OCI-LY3 (cell line): ENCODE measurements at regions not wholly inside any gene's neighbourhood (a gene's known extent, or its start where the extent isn't known, plus 50 kb on each side); places are given as distances from the start of the nearest gene placed in this dataset.

Experiments used
- H2AFZ ChIP-seq: fragments of 200-600, 300-600 bp; shearing (Covaris generic); 2 replicates; pipeline ENCODE4 v1.6.0; 2014; ENCODE audit warnings: antibody characterized with exemption, low read depth, low read length
- H3K27ac ChIP-seq: fragments of 200-600, 300-600 bp; sonication (generic); 2 replicates; pipeline ENCODE4 v1.5.1; 2014; ENCODE audit warnings: mild to moderate bottlenecking, low read length, moderate library complexity, mixed read lengths
- H3K27me3 ChIP-seq: fragments of 200-600, 300-600 bp; sonication (generic); 2 replicates; pipeline ENCODE4 v1.6.1; 2014; ENCODE audit warnings: low read depth, low read length, mixed read lengths
- H3K36me3 ChIP-seq: fragments of 200-600, 300-600 bp; sonication (generic); replicated peaks from 2 replicates; pipeline ENCODE3; 2014; ENCODE audit warnings: low read depth, low read length, mixed read lengths
- H3K4me1 ChIP-seq: fragments of 300-600, 200-600 bp; sonication (generic); 2 replicates; pipeline ENCODE4 v1.6.1; 2014; ENCODE audit warnings: low read length, mixed read lengths
- H3K4me2 ChIP-seq: fragments of 200-600, 300-600 bp; sonication (generic); 2 replicates; pipeline ENCODE4 v1.6.1; 2014; ENCODE audit warnings: low read length, mixed read lengths
- H3K4me3 ChIP-seq: fragments of 300-600, 200-600 bp; sonication (generic); 2 replicates; pipeline ENCODE4 v1.5.1; 2014; ENCODE audit warnings: antibody characterized with exemption, mild to moderate bottlenecking, low read length, moderate library complexity
- H3K79me2 ChIP-seq: fragments of 300-600, 200-600 bp; shearing (Covaris generic); 2 replicates; pipeline ENCODE4 v1.6.1; 2014; ENCODE audit warnings: mild to moderate bottlenecking, low read length, mixed read lengths
- H3K9ac ChIP-seq: fragments of 300-600, 200-600 bp; shearing (Covaris generic); 2 replicates; pipeline ENCODE4 v1.6.0; 2014; ENCODE audit warnings: mild to moderate bottlenecking, low read length, moderate library complexity
- H3K9me3 ChIP-seq: fragments of 200-600, 300-600 bp; shearing (Covaris generic); 2 replicates; pipeline ENCODE4 v1.6.1; 2014; ENCODE audit warnings: low read length, mixed read lengths; ENCODE audit not compliant: insufficient read depth
- H4K20me1 ChIP-seq: fragments of 200-600, 300-600 bp; sonication (generic); 2 replicates; pipeline ENCODE4 v1.6.1; 2016; ENCODE audit warnings: low read length, mixed read lengths; ENCODE audit not compliant: insufficient read depth
- CTCF ChIP-seq: fragments of 200-600, 300-600 bp; sonication (generic); IDR thresholded peaks from 2 replicates; pipeline ENCODE4 v1.5.1; 2014; ENCODE audit warnings: antibody characterized with exemption, low read length, low read depth
- EZH2phosphoT487 ChIP-seq: fragments of 200-600 bp; shearing (Covaris generic); IDR thresholded peaks from 2 replicates; pipeline ENCODE4 v1.6.1; 2018; ENCODE audit warnings: antibody characterized with exemption, mixed run types, low read depth

- Histone ChIP-seq H3K9me3 (no peaks in the 10 kb centered on the region), H3K4me1 (no peaks in the 10 kb centered on the region), H3K36me3 (no peaks in the 10 kb centered on the region), H3K27ac (no peak overlapping the region), H3K9ac (no peak overlapping the region), H3K79me2 (no peaks in the 10 kb centered on the region), H2AFZ (no peak overlapping the region), H4K20me1 (no peaks in the 10 kb centered on the region), H3K4me2 (no peak overlapping the region), H3K27me3 (no peaks in the 10 kb centered on the region), H3K4me3 (no peak overlapping the region)
- TF ChIP-seq CTCF = no peak
Measured at GRCh38 chr4:115711575-115711974, 598.2 kb upstream of the NDST4 start.

- H4K20me1 ChIP-seq = no peaks in the 10 kb centered on the region
- no peaks in the 10 kb centered on the region for H3K27me3 ChIP-seq
- no peak overlapping the region for H3K27ac ChIP-seq
- TF ChIP-seq CTCF = no peak
- TF ChIP-seq EZH2phosphoT487 = no peak
- no peak overlapping the region for H2AFZ ChIP-seq
- H3K36me3 ChIP-seq = no peaks in the 10 kb centered on the region
- H3K9ac ChIP-seq = no peak overlapping the region
- H3K4me3 ChIP-seq = no peak overlapping the region
- no peaks in the 10 kb centered on the region for H3K79me2 ChIP-seq
- no peaks in the 10 kb centered on the region for H3K9me3 ChIP-seq
- H3K4me1 ChIP-seq = peaks cover 4% of the 10 kb centered on the region; the same call in 1 of the 2 replicates
- no peak overlapping the region for H3K4me2 ChIP-seq
Measured at GRCh38 chr4:115688961-115689360, 575.5 kb upstream of the NDST4 start.

- no peak overlapping the region for H3K4me2 ChIP-seq
- peaks cover 4% of the 10 kb centered on the region; the same call in 1 of the 2 replicates for H3K4me1 ChIP-seq
- no peaks in the 10 kb centered on the region for H3K36me3 ChIP-seq
- no peak overlapping the region for H3K9ac ChIP-seq
- H2AFZ ChIP-seq = no peak overlapping the region
- H3K27ac ChIP-seq = no peak overlapping the region
- TF ChIP-seq CTCF (no peak), EZH2phosphoT487 (no peak)
- H4K20me1 ChIP-seq = no peaks in the 10 kb centered on the region
- no peaks in the 10 kb centered on the region for H3K9me3 ChIP-seq
- no peaks in the 10 kb centered on the region for H3K27me3 ChIP-seq
- H3K4me3 ChIP-seq = no peak overlapping the region
- H3K79me2 ChIP-seq = no peaks in the 10 kb centered on the region
Measured at GRCh38 chr4:115687052-115687755, 573.8 kb upstream of the NDST4 start.

GRCh38 chr4:115678425-115678941, 565.1 kb upstream of the NDST4 start:
- Histone ChIP-seq H3K4me3 (no peak overlapping the region), H4K20me1 (no peaks in the 10 kb centered on the region), H3K4me2 (no peak overlapping the region), H2AFZ (no peak overlapping the region), H3K9ac (no peak overlapping the region), H3K4me1 (no peaks in the 10 kb centered on the region), H3K36me3 (no peaks in the 10 kb centered on the region), H3K27me3 (no peaks in the 10 kb centered on the region), H3K9me3 (no peaks in the 10 kb centered on the region), H3K79me2 (no peaks in the 10 kb centered on the region), H3K27ac (no peak overlapping the region)
- TF ChIP-seq EZH2phosphoT487 (no peak), CTCF (no peak)
